IPS-20b (cell line): ENCODE measurements at regions not wholly inside any gene's neighbourhood (a gene's known extent, or its start where the extent isn't known, plus 50 kb on each side); places are given as distances from the start of the nearest gene placed in this dataset.

Experiments
- H3K27ac ChIP-seq: one replicate; pipeline ENCODE4 v1.5.1; 2013; ENCODE audit warnings: low read length
- H3K27me3 ChIP-seq: 2 replicates; pipeline ENCODE4 v1.6.1; 2013; ENCODE audit warnings: mild to moderate bottlenecking, low read length, inconsistent platforms; ENCODE audit not compliant: insufficient read depth
- H3K36me3 ChIP-seq: 2 replicates; pipeline ENCODE4 v1.6.1; 2013; ENCODE audit warnings: low read depth, mild to moderate bottlenecking, inconsistent platforms, low read length, moderate library complexity; ENCODE audit not compliant: insufficient read depth
- H3K4me1 ChIP-seq: 2 replicates; pipeline ENCODE4 v1.6.1; 2013; ENCODE audit warnings: mild to moderate bottlenecking, control low read depth, inconsistent platforms, low read length, moderate library complexity; ENCODE audit not compliant: insufficient read depth
- H3K4me3 ChIP-seq: 2 replicates; pipeline ENCODE4 v1.5.1; 2013; ENCODE audit warnings: mild to moderate bottlenecking, low read length, inconsistent platforms
- H3K9ac ChIP-seq: 2 replicates; pipeline ENCODE4 v1.6.1; 2013; ENCODE audit warnings: low read depth, mild to moderate bottlenecking, inconsistent platforms, low read length, moderate library complexity
- H3K9me3 ChIP-seq: 2 replicates; pipeline ENCODE4 v1.6.1; 2013; ENCODE audit warnings: mild to moderate bottlenecking, low read depth, low read length, inconsistent platforms; ENCODE audit not compliant: insufficient read depth

DNA sequence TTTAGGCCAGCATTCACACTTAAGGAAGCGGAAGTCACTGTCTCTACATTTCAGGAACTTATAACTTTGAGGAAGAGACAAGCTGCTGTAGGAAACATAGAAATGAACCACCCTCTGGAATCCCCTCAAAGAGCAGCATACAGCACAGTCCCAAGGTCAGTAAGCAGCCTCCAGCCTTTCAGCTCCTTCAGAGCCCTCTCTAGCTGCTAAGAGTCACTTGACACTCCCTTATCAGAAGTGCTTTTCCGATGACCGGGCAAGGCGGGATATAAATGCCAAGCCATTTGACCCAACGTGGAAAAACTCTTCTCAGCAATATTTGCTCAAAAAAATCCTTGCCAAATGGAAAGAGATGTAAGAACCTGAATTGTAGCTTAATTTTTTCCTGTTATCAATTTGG is 1284.3 kb downstream of the XPNPEP1 start:
- no peak overlapping the region for H3K4me3 ChIP-seq
- no peaks in the 10 kb centered on the region for H3K4me1 ChIP-seq
- H3K27me3 ChIP-seq = no peaks in the 10 kb centered on the region
- H3K27ac ChIP-seq = no peak overlapping the region
- no peaks in the 10 kb centered on the region for H3K36me3 ChIP-seq
- no peaks in the 10 kb centered on the region for H3K9me3 ChIP-seq
- no peak overlapping the region for H3K9ac ChIP-seq

DNA sequence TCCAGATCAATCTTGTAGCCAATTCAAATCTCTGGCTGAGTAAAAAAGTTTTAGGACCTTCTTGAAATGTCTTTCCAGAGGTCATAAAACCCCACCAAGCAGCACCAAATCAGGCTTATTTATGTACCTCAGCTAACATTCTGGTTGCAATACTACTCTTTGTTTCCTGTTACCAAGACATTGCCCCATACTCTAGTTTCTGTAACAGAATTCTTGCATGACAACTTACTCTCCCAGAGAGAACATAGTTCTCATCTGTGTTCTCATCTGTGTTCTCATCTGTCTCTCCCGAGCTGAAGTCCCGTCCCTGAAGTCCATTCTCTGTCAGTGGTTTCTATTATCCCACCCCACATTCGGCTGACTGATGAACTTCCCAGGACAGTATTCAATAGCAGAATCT is 1285.1 kb downstream of the XPNPEP1 start:
- no peak overlapping the region for H3K27ac ChIP-seq
- H3K4me1 ChIP-seq = no peaks in the 10 kb centered on the region
- H3K9ac ChIP-seq = no peak overlapping the region
- H3K4me3 ChIP-seq = no peak overlapping the region
- H3K9me3 ChIP-seq = no peaks in the 10 kb centered on the region
- no peaks in the 10 kb centered on the region for H3K27me3 ChIP-seq
- H3K36me3 ChIP-seq = no peaks in the 10 kb centered on the region

DNA sequence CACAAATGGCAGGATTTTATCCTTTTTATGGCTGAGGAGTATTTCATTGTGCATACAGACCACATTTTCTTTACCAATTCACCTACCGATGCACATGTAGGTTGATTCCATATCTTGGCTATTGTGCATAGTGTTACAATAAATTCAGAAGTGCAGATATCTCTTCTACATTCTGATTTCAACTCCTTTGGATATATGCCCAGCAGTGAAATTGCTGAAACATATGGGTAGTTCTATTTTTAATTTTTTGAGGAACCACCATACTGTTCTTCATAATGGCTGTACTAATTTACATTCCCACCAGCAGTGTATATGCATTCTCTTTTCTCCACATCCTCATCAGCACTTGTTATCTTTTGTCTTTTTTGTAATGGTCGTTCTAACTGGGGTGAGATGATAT is 1290.3 kb downstream of the XPNPEP1 start:
- Histone ChIP-seq H3K27ac (no peak overlapping the region), H3K4me3 (no peak overlapping the region)

DNA sequence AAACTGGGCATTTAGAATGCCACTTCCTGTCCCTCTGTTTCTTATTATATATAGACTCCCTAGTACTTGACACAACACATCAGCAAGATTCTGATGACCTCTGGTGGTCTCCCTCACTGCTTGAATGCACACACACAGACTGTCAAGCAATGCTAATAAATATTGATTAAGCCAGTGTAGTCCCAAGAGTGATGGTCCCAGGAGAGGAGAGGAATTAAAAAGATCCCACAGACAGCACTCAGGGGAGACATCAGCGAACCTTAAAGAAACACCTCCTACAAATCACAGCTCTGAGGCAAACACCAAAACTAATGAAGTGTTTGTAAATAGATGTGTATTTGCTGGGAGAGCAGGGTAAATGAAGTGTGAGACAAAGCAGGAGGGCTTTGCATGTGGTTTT is 1291.2 kb downstream of the XPNPEP1 start:
- Histone ChIP-seq H3K27me3 (no peaks in the 10 kb centered on the region), H3K4me1 (no peaks in the 10 kb centered on the region), H3K9me3 (no peaks in the 10 kb centered on the region), H3K27ac (no peak overlapping the region), H3K4me3 (no peak overlapping the region), H3K36me3 (no peaks in the 10 kb centered on the region), H3K9ac (no peak overlapping the region)

More for the DNA sequence above, 1290.3 kb downstream of the XPNPEP1 start:
- Histone ChIP-seq H3K9ac (no peak overlapping the region), H3K27me3 (no peaks in the 10 kb centered on the region), H3K4me1 (no peaks in the 10 kb centered on the region), H3K36me3 (no peaks in the 10 kb centered on the region), H3K9me3 (no peaks in the 10 kb centered on the region)

DNA sequence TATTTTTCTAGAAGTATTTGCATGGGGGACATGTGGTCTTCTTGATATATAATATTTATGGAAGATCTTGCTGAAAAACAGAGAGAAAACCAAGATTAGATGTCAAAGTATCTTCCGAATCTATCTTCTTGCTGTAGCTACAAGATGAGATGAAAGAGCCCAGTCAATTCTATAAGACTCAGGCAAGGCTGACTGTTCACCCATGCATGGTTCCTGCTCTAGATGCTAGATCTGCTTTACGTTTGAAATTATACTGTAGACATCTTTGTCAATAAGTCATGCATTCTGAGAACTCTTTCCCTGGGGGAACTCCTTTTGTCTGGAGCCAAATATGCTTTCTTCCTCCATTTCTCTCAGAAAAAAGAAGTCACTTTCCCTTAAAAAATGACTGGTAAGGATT is 1292.0 kb downstream of the XPNPEP1 start:
- Histone ChIP-seq H3K4me1 (no peaks in the 10 kb centered on the region), H3K4me3 (no peak overlapping the region), H3K36me3 (no peaks in the 10 kb centered on the region), H3K9me3 (no peaks in the 10 kb centered on the region), H3K27me3 (no peaks in the 10 kb centered on the region), H3K9ac (no peak overlapping the region), H3K27ac (no peak overlapping the region)

DNA sequence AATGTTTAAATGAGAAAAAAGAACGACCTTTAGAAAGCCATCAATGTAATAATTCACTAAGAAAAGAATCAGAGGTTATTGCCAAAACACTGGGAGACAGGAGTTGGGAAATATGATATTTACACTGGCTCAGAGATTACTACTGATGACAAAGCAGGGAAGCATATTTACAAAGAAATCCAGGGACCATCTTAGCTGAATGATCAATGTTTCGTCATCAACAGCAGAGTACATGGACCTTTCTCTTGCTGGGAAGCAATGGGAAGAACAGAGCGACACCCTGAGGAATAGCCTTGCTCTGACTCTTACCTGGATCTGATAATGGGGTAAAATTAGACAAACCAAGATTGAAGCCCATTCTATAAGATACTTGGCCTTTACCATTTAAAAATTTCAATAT is 1293.5 kb downstream of the XPNPEP1 start:
- no peaks in the 10 kb centered on the region for H3K27me3 ChIP-seq
- H3K36me3 ChIP-seq = no peaks in the 10 kb centered on the region
- H3K9me3 ChIP-seq = no peaks in the 10 kb centered on the region
- H3K4me3 ChIP-seq = no peak overlapping the region
- no peaks in the 10 kb centered on the region for H3K4me1 ChIP-seq
- H3K9ac ChIP-seq = no peak overlapping the region
- H3K27ac ChIP-seq = no peak overlapping the region

DNA sequence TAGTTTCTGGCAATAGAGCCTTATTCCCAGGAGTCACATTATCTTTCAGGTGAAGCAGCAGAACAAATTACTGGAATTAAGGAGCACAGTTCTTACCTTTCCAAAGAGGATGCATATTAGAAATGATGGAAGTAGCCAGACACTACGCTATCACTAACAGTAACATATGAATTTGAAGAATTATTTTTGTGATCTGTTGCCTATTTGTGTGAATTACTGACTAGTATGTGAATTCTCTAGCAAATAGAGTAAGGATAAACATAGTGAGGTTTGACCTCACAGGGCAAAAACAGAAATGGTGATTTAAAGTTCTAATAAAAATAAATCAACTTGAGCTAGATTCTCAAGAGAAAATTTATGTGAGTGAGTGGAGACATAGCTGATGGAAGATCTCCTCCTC is 1299.3 kb downstream of the XPNPEP1 start:
- H3K27me3 ChIP-seq = no peaks in the 10 kb centered on the region
- H3K4me3 ChIP-seq = no peak overlapping the region
- H3K9me3 ChIP-seq = no peaks in the 10 kb centered on the region
- no peaks in the 10 kb centered on the region for H3K36me3 ChIP-seq
- H3K4me1 ChIP-seq = no peaks in the 10 kb centered on the region
- H3K9ac ChIP-seq = no peak overlapping the region
- H3K27ac ChIP-seq = no peak overlapping the region

DNA sequence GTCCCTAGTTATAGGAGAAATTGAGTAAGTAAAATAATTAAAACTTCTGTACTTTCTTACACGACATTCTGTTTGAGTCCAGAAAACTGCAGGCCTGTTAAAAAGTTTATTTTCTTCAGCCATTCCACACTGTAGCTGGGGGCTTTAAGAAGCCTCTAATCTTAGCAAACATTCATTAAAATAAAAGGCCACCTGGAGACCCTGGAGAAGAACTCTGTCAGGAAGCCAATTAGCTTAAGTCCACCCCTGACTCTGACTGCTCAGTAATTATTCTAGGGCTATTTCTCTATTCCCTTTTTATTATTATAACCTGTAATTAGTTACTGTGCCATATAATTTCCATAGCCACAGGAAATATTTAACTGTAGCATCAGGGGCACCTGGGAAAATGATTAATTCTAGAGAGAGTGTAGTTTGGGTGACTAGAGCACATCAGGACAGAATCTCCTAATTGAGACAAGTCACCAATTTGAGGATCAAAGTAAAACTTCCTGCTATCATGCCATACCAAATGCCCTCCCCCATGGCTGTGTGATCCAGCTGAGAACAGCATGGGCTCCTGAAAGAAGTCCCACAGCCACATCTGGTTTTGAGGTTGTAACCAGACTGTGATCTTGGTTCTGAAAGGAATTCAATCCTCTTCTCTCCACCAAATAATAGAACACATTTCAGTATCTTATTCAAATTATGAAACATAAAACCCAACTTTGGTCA is 1302.3 kb downstream of the XPNPEP1 start:
- Histone ChIP-seq H3K36me3 (no peaks in the 10 kb centered on the region), H3K27ac (no peak overlapping the region)

DNA sequence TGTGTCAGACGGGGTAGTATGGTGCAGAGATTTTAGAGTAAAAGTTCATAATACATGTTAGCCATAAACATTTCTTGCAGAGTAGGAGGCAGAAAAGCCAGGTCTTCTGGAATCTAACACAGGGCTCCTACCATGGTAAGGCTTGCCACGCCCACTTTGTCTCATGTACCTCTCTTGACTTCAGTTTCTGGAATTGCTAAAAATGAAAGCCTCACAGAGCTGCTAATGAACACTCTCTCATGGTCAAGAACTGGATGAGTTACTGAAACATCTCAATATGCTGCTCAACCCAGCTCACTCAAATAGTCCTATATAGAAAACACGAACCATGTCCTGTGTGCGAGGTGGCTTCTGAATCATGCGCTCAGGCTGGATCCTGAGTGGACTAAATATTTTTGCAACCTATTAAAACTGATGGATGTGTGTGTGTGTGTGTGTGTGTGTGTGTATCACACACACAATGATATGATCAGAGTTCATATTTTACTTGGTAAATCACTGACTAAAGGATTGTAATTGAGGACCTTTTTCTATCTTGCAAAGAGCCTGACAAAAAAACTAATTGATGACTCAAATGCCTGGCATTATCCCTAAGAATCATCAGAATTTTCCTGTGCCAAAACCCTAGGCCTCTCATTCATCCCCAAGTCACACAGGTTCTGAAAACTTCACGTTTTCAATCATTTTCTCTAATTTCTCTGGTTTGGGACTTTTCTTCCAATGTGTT is 1306.6 kb downstream of the XPNPEP1 start:
- no peaks in the 10 kb centered on the region for H3K36me3 ChIP-seq

More for the DNA sequence above, 1302.3 kb downstream of the XPNPEP1 start:
- H3K27me3 ChIP-seq = no peaks in the 10 kb centered on the region
- no peak overlapping the region for H3K4me3 ChIP-seq
- no peaks in the 10 kb centered on the region for H3K4me1 ChIP-seq
- H3K9ac ChIP-seq = no peak overlapping the region
- H3K9me3 ChIP-seq = no peaks in the 10 kb centered on the region

DNA sequence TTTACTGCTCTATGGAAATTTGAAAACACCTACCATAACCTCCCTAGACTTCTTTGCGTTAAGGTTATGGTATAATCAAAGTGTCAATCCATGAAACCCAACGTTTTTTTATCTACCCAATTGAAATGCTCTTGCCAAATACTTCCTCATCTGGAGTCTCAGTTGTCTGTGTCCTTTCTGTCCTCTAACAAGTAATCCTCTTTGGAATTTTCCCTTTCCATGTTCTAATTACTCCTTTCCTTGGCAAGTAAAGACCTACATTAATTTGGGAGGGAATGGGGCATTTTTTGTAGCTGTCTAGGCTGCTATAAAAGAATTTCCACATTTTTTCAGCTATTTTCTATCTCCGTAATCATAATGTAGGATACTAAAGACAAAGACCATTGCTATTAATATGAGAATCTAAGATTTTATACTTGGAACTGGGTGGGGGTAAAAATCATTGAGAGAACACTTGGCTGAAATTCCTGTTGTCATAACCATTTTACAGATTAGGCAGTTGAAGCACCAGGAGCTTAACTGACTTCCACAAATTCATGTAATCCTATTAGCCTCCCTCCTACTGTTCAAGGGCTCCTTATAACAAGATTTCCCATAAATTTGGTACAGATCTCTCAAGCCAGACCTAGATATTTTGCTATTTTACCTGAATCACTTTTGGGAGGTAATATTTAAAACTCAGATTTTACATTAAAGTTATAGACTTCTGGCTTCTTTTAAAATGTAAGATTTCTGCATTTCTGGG is 1307.6 kb downstream of the XPNPEP1 start:
- Histone ChIP-seq H3K4me1 (no peaks in the 10 kb centered on the region), H3K9me3 (no peaks in the 10 kb centered on the region), H3K27ac (no peak overlapping the region), H3K4me3 (no peak overlapping the region), H3K36me3 (no peaks in the 10 kb centered on the region), H3K27me3 (no peaks in the 10 kb centered on the region), H3K9ac (no peak overlapping the region)

More for the DNA sequence above, 1306.6 kb downstream of the XPNPEP1 start:
- no peak overlapping the region for H3K9ac ChIP-seq
- H3K4me3 ChIP-seq = no peak overlapping the region
- no peaks in the 10 kb centered on the region for H3K4me1 ChIP-seq
- H3K9me3 ChIP-seq = no peaks in the 10 kb centered on the region
- no peak overlapping the region for H3K27ac ChIP-seq
- no peaks in the 10 kb centered on the region for H3K27me3 ChIP-seq

DNA sequence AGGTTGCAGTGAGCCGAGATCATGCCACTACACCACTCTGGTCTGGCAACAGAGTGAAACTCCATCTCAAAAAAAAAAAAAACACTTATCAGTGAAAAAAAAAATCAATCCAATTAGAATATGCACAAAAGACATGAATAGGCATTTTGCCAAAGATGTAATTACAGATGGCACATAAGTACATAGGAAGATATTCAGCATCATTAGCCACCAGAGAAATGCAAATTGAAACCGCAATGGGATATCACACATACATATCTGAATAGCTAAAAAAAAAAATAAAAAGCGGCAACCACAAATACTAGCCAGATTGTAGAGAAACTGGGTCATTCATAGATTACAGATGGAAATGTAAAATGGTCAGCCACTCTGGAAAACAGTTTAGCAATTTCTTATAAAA is 1310.8 kb downstream of the XPNPEP1 start:
- H3K4me3 ChIP-seq = no peak overlapping the region
- H3K9ac ChIP-seq = no peak overlapping the region
- no peaks in the 10 kb centered on the region for H3K9me3 ChIP-seq
- H3K27ac ChIP-seq = no peak overlapping the region
- no peaks in the 10 kb centered on the region for H3K36me3 ChIP-seq
- no peaks in the 10 kb centered on the region for H3K4me1 ChIP-seq
- no peaks in the 10 kb centered on the region for H3K27me3 ChIP-seq

DNA sequence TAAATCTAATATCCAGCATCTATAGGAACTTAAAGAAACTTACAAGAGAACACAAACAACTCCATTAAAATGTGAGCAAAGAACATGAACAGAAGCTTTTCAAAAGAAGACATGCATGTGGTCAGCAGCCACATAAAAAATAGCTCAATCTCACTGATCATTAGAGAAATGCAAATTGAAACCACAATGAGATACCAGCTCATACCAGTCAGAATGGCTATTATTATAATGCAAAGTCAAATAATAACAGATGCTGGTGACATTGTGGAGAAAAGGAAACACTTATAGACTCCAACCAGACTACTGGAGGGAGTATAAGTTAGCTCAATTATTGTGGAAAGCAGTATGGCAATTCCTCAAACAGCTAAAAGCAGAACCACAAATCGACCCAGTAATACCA is 1314.5 kb downstream of the XPNPEP1 start:
- no peak overlapping the region for H3K4me3 ChIP-seq
- no peak overlapping the region for H3K9ac ChIP-seq
- no peak overlapping the region for H3K27ac ChIP-seq
- H3K4me1 ChIP-seq = no peaks in the 10 kb centered on the region
- no peaks in the 10 kb centered on the region for H3K27me3 ChIP-seq
- no peaks in the 10 kb centered on the region for H3K36me3 ChIP-seq
- no peaks in the 10 kb centered on the region for H3K9me3 ChIP-seq
